GM23248 (cell line): ENCODE measurements at regions not wholly inside any gene's neighbourhood (a gene's known extent, or its start where the extent isn't known, plus 50 kb on each side); places are given as distances from the start of the nearest gene placed in this dataset.
"Not testable (repeated sequence)": the region's sequence is repeated elsewhere in the genome, so short reads cannot be mapped to it uniquely, and the experiment has no call there.

ENCODE experiments used
- DNase-seq: peaks from one replicate; pipeline ENCODE4 v3.0.0-alpha.2; 2015
- H2AFZ ChIP-seq: fragments of 200-600 bp; sonication (generic); 2 replicates; pipeline ENCODE4 v1.6.1; 2016; ENCODE audit warnings: antibody characterized with exemption
- H3F3A ChIP-seq: fragments of 200-600 bp; sonication (generic); 2 replicates; pipeline ENCODE4 v1.6.1; 2016; ENCODE audit warnings: mild to moderate bottlenecking, antibody characterized with exemption, mixed run types; ENCODE audit not compliant: insufficient read depth
- H3K27ac ChIP-seq: fragments of 200-600 bp; sonication (generic); 2 replicates; pipeline ENCODE4 v1.5.1; 2016; ENCODE audit warnings: mild to moderate bottlenecking
- H3K27me3 ChIP-seq: fragments of 200-600 bp; sonication (generic); replicated peaks from 2 replicates; pipeline ENCODE4 v1.6.1; 2016; ENCODE audit warnings: mild to moderate bottlenecking; ENCODE audit not compliant: insufficient read depth
- H3K36me3 ChIP-seq: fragments of 200-600 bp; sonication (generic); 2 replicates; pipeline ENCODE4 v1.6.1; 2016; ENCODE audit warnings: low read depth, mild to moderate bottlenecking
- H3K4me1 ChIP-seq: fragments of 200-600 bp; sonication (generic); 2 replicates; pipeline ENCODE4 v1.6.1; 2016; ENCODE audit warnings: mild to moderate bottlenecking; ENCODE audit not compliant: insufficient read depth
- H3K4me2 ChIP-seq: fragments of 200-600 bp; sonication (generic); one replicate; pipeline ENCODE4 v1.6.1; 2016; ENCODE audit warnings: mild to moderate bottlenecking; ENCODE audit not compliant: unreplicated experiment
- H3K4me3 ChIP-seq: fragments of 200-600 bp; sonication (generic); 2 replicates; pipeline ENCODE4 v1.5.1; 2016; ENCODE audit warnings: mild to moderate bottlenecking
- H3K79me2 ChIP-seq: fragments of 200-600 bp; sonication (generic); 2 replicates; pipeline ENCODE4 v1.6.1; 2016; ENCODE audit warnings: mild to moderate bottlenecking; ENCODE audit not compliant: insufficient read depth
- H3K9ac ChIP-seq: fragments of 200-600 bp; sonication (generic); 2 replicates; pipeline ENCODE4 v1.6.1; 2016; ENCODE audit warnings: mild to moderate bottlenecking
- H3K9me2 ChIP-seq: fragments of 200-600 bp; sonication (generic); 2 replicates; pipeline ENCODE4 v1.6.1; 2016; ENCODE audit warnings: mixed run types, mild to moderate bottlenecking, moderate library complexity; ENCODE audit not compliant: insufficient read depth
- H3K9me3 ChIP-seq: fragments of 200-600 bp; sonication (generic); one replicate; pipeline ENCODE4 v1.6.1; 2017; ENCODE audit warnings: low read depth
- H4K20me1 ChIP-seq: fragments of 200-600 bp; sonication (generic); 2 replicates; pipeline ENCODE4 v1.6.0; 2016; ENCODE audit not compliant: insufficient read depth
- EZH2 ChIP-seq: fragments of 200-600 bp; sonication (generic); IDR thresholded peaks from 2 replicates; pipeline ENCODE4 v1.6.1; 2018; ENCODE audit warnings: antibody characterized with exemption, mild to moderate bottlenecking; ENCODE audit not compliant: insufficient read depth, poor library complexity, severe bottlenecking
- EZH2phosphoT487 ChIP-seq: fragments of 200-600 bp; sonication (generic); IDR thresholded peaks from 2 replicates; pipeline ENCODE4 v1.6.1; 2018; ENCODE audit warnings: antibody characterized with exemption, moderate library complexity, mild to moderate bottlenecking, low read depth; ENCODE audit not compliant: insufficient read depth
- WGBS, 2 experiments: methylation state at CpG; one replicate each; pipeline ENCODE4 v1.1.6; 2015 to 2017; ENCODE audit warnings: low lambda C conversion rate in 2 of 2, low coverage in 1 of 2; ENCODE audit errors: missing lambda C conversion rate in 2 of 2; 5-methylcytosine and 5-hydroxymethylcytosine counted together
- in situ Hi-C: fragments of 300-500 bp; cut with MboI; formaldehyde crosslinking; loops from 2 replicates; pipeline ENCODE4 v1.15.0; 2020

DNA sequence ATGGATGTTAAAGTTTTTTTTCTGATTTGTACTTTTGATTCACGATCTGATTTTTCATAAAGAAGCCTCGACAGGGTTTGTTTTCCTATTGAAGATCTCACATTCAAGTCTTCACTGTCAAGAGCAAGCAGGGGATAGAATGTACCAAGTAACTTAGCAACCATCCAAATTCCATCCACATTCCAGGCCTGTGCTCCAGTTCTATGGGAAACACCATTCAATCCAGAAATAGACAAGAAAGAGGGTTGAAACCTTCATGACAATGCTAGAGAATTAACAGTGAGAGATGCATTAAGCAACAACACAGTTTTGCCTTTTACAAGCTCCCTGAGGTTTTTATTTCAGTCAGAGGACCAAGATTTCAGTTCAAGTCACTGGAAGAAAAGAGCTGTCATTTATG is 300.2 kb downstream of the NEBL start:
- peak; percentile 0 for DNase-seq
- Histone ChIP-seq H3K9ac (no peak overlapping the region), H4K20me1 (no peaks in the 10 kb centered on the region)

DNA sequence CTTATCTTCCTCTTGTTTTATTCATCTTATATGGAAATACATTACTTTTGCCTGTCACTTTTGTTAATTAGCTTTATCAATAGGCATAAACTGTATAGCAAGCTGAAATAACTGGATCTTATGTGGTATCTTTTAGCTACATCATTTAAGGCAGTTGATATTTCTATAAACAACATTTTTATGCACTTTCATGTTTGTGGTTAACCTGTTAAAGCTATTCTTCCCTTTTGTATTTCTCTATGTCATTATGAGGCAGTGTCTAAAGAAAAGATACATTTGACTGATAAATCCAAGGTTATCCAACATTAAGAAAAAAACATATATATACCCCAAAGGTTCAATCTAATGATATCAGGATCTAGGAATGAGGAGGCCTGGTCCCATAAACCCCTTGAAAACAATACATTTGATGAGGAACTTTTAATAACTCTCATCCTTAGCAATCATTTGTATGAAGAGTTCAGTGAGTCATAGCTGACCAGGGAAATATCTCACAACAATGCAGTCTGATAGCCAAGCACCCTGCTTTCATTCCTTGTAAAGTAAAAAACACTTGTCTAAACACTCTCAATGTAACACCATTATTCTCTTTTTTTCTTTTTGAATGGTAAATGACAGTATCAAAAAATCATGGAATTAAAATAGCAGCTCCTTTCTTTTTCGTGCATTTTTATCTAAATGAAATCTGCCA is 300.9 kb downstream of the NEBL start:
- H3K36me3 ChIP-seq: no peaks in the 10 kb centered on the region
- no peak overlapping the region for H3K27ac ChIP-seq
- in situ Hi-C loops: no loop called here
- TF ChIP-seq EZH2phosphoT487: no peak
- TF ChIP-seq EZH2: no peak
- H3K4me2 ChIP-seq: no peak overlapping the region
- DNase-seq: peak; percentile 16
- H3K9ac ChIP-seq: no peak overlapping the region
- H3K27me3 ChIP-seq: no peaks in the 10 kb centered on the region
- H3K4me1 ChIP-seq: 0 out of 2 replicates have a peak, but pooled peaks cover 4% of the 10 kb centered on the region
- H3K9me2 ChIP-seq: no peaks in the 10 kb centered on the region
- no peak overlapping the region for H2AFZ ChIP-seq
- H3K4me3 ChIP-seq: no peak overlapping the region
- WGBS, 2 experiments: 23 to 56% methylated on average over 1 of the region's 1 CpG
- H3K9me3 ChIP-seq: no peaks in the 10 kb centered on the region
- no peaks in the 10 kb centered on the region for H3F3A ChIP-seq
- H3K79me2 ChIP-seq: no peaks in the 10 kb centered on the region
- H4K20me1 ChIP-seq: no peaks in the 10 kb centered on the region

More for the DNA sequence above, 300.2 kb downstream of the NEBL start:
- Histone ChIP-seq H3K4me2 (no peak overlapping the region), H3K27ac (no peak overlapping the region), H3F3A (no peaks in the 10 kb centered on the region), H3K79me2 (no peaks in the 10 kb centered on the region), H2AFZ (no peak overlapping the region), H3K4me1 (0 out of 2 replicates have a peak, but pooled peaks cover 4% of the 10 kb centered on the region), H3K27me3 (no peaks in the 10 kb centered on the region), H3K36me3 (no peaks in the 10 kb centered on the region), H3K4me3 (no peak overlapping the region), H3K9me2 (no peaks in the 10 kb centered on the region), H3K9me3 (no peaks in the 10 kb centered on the region)
- TF ChIP-seq EZH2phosphoT487 (no peak), EZH2 (no peak)
- 31 to 37% methylated on average over 2 of the region's 2 CpGs for WGBS, 2 experiments
- in situ Hi-C loops: no loop called here

DNA sequence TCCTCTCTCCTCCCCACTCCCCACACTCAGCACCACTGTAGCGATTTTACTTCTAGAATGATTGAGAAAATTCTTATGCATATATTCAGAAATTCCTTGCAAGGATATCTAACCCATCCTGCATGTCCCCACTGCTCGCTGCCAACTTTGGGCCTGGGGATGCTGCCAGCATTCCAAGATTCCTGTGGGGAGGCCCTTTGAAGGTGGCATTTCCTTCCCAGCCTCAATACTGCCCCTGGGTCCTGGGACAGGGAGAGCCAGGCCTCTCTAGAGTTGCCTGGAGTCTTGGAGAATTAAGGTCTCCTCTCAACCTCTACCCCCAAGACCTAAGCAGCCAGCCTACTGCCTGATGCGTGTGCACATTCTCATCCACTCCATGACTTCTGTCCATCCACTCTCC is 303.5 kb downstream of the NEBL start:
- TF ChIP-seq EZH2: no peak
- TF ChIP-seq EZH2phosphoT487: no peak
- no peaks in the 10 kb centered on the region for H3K36me3 ChIP-seq
- no peaks in the 10 kb centered on the region for H3K27me3 ChIP-seq
- H3K79me2 ChIP-seq: no peaks in the 10 kb centered on the region
- no peak overlapping the region for H3K9ac ChIP-seq
- no peaks in the 10 kb centered on the region for H3K9me3 ChIP-seq
- H3K9me2 ChIP-seq: no peaks in the 10 kb centered on the region
- 0 out of 2 replicates have a peak, but pooled peaks cover 4% of the 10 kb centered on the region for H3K4me1 ChIP-seq
- H3K4me2 ChIP-seq: no peak overlapping the region
- WGBS, 2 experiments: 54 to 61% methylated on average over 3 of the region's 3 CpGs
- DNase-seq: no peak
- no peaks in the 10 kb centered on the region for H4K20me1 ChIP-seq
- in situ Hi-C loops: no loop called here
- H2AFZ ChIP-seq: no peak overlapping the region
- no peak overlapping the region for H3K27ac ChIP-seq
- H3F3A ChIP-seq: no peaks in the 10 kb centered on the region
- H3K4me3 ChIP-seq: no peak overlapping the region

DNA sequence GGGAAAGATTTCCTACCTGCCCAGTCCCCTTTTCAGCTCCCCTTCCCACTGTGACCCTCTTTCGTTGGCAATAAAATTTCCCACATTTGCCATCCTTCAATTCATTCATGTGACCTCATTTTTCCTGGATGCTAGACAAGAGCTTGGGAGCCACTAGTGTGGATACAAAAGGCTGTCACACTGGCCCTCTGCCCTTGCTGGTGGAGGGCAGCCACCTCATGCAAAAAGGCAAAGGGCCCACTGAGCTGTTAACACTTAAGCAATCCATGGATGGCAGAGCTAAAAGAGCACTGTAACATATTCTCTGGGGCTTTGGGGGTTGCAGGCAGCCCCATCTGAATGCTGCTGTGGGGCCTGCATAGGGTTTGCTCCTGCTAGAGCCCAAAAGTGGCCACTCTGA is 315.1 kb downstream of the NEBL start:
- H3K36me3 ChIP-seq: no peaks in the 10 kb centered on the region
- H3K4me1 ChIP-seq: no peaks in the 10 kb centered on the region
- H3K9me2 ChIP-seq: no peaks in the 10 kb centered on the region
- no peaks in the 10 kb centered on the region for H4K20me1 ChIP-seq
- in situ Hi-C loops: no loop called here
- no peak for TF ChIP-seq EZH2
- TF ChIP-seq EZH2phosphoT487: no peak
- no peaks in the 10 kb centered on the region for H3F3A ChIP-seq
- no peak overlapping the region for H3K4me2 ChIP-seq
- H2AFZ ChIP-seq: no peak overlapping the region
- H3K9ac ChIP-seq: no peak overlapping the region
- H3K27me3 ChIP-seq: no peaks in the 10 kb centered on the region
- no peak overlapping the region for H3K27ac ChIP-seq
- peaks cover 5% of the 10 kb centered on the region for H3K9me3 ChIP-seq
- no peak overlapping the region for H3K4me3 ChIP-seq
- DNase-seq: no peak
- WGBS, 2 experiments: 17 to 25% methylated on average over 1 of the region's 1 CpG
- no peaks in the 10 kb centered on the region for H3K79me2 ChIP-seq

DNA sequence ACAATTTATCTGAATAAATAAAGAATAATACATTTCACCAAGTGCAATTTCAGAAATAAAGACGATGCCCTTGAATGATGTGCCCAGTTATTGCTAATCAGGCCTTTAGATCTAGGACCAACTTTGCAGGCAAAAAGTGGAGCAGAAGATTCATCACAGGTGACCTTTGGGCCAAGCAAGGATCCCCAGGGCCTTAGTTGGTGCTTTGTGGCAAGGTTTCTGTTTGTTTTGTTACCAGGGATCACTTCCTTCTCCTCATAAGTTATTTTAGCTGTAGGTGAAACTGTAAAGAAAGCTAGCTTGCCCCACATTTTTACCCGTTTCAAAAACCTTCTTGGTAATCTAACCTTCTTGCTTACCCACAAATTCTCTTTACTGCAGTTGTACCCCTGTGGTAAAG is 323.2 kb downstream of the NEBL start:
- H3K4me1 ChIP-seq: no peaks in the 10 kb centered on the region
- H3K9ac ChIP-seq: no peak overlapping the region
- H4K20me1 ChIP-seq: no peaks in the 10 kb centered on the region
- no peak overlapping the region for H3K27ac ChIP-seq
- WGBS, 2 experiments: 27 to 32% methylated on average over 2 of the region's 2 CpGs
- no peaks in the 10 kb centered on the region for H3K27me3 ChIP-seq
- no peak overlapping the region for H3K4me2 ChIP-seq
- in situ Hi-C loops: no loop called here
- no peaks in the 10 kb centered on the region for H3K36me3 ChIP-seq
- no peaks in the 10 kb centered on the region for H3K79me2 ChIP-seq
- no peak for DNase-seq
- H3K4me3 ChIP-seq: no peak overlapping the region
- TF ChIP-seq EZH2 (no peak), EZH2phosphoT487 (no peak)
- no peak overlapping the region for H2AFZ ChIP-seq
- H3F3A ChIP-seq: no peaks in the 10 kb centered on the region
- no peaks in the 10 kb centered on the region for H3K9me3 ChIP-seq
- no peaks in the 10 kb centered on the region for H3K9me2 ChIP-seq

DNA sequence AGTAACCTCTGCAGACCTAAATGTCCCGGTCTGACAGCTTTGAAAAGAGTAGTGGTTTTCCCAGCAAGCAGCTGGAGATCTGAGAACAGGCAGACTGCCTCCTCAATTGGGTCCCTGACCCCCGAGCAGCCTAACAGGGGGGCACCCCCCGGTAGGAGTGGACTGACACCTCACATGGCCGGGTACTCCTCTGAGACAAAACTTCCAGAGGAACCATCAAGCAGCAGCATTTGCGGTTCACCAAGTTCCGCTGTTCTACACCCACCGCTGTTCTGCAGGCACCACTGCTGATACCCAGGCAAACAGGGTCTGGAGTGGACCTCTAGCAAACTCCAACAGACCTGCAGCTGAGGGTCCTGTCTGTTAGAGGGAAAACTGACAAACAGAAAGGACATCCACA is 341.1 kb downstream of the NEBL start:
- WGBS, 2 experiments: 39 to 50% methylated on average over 7 of the region's 7 CpGs
- H3K9ac ChIP-seq, H3K27me3 ChIP-seq, H3K9me3 ChIP-seq, DNase-seq, H3K4me2 ChIP-seq, H3K4me3 ChIP-seq, H3K27ac ChIP-seq, H3K36me3 ChIP-seq, H4K20me1 ChIP-seq, H3K9me2 ChIP-seq, H3K4me1 ChIP-seq, H2AFZ ChIP-seq, H3K79me2 ChIP-seq, H3F3A ChIP-seq, in situ Hi-C loops: not testable (repeated sequence)
